ENCODE measurements at regions not wholly inside any gene's neighbourhood (a gene's known extent, or its start where the extent isn't known, plus 50 kb on each side); places are given as distances from the start of the nearest gene placed in this dataset.

DNA sequence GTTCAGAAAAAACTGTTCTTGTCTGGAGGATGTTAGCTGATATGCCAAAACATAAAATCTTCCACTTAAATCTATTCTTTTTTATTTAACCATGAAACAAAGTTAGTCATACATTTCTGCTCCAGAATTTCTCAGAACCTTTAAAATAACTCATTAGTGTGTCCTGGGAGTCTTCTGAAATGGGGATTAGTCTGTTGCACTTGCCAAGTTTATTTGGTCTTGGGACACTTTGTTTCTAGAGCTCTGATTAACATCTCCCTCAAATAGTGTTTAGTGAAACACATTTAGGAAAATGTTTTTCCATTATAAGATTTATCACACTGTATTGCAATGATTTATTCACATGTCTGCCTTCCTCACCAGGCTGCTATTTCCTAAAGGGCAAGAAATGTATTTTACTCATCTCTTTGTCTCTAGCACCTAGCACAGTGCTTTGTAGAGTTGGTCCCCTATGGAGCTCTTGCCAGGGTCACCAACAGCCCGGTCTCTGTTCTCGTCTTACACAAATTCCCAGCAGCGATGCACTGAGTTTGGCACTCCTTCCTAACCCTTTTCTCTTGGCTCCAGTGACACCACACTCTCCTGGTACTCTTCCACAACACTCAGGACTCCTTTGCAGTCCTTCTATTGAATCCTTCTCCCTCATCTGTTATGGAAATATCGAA, 189.2 kb downstream of the CSNK2A3 start:
- no peak overlapping the region for H3K27ac Mint-ChIP-seq
- no peaks in the 10 kb centered on the region for H3K36me3 Mint-ChIP-seq (ENCODE audit: low read depth)
- H3K9me3 Mint-ChIP-seq = no peaks in the 10 kb centered on the region
- H3K4me1 Mint-ChIP-seq (ENCODE audit: low read depth) = no peaks in the 10 kb centered on the region
- DNase-seq = no peak
- peaks cover 3% of the 10 kb centered on the region for H3K27me3 Mint-ChIP-seq
- H3K4me3 Mint-ChIP-seq = no peak overlapping the region

DNA sequence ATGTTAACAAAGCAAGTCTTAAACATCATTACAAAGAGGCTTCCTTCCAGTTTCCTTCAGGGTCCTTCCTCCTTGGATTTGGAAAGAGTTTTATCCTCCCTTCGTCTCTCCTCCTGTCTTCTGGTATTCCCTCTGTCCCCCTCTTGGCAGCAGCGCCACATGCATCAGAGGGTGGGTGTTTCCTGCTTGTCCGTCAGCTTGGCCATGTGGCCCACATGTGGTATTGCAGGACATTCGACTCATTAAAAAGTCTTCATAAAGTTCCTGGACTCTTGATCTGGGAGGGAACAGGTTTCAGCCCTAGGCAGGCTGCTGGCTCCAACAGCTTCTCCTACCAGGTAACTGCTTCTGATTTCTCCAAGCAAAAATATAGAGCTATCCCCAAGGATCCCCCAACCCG, 189.8 kb downstream of the CSNK2A3 start:
- Mint-ChIP-seq H3K4me1 (ENCODE audit: low read depth) (no peaks in the 10 kb centered on the region), H3K4me3 (no peak overlapping the region), H3K27me3 (peaks cover 3% of the 10 kb centered on the region), H3K36me3 (ENCODE audit: low read depth) (no peaks in the 10 kb centered on the region), H3K9me3 (no peaks in the 10 kb centered on the region), H3K27ac (no peak overlapping the region)
- no peak for DNase-seq

DNA sequence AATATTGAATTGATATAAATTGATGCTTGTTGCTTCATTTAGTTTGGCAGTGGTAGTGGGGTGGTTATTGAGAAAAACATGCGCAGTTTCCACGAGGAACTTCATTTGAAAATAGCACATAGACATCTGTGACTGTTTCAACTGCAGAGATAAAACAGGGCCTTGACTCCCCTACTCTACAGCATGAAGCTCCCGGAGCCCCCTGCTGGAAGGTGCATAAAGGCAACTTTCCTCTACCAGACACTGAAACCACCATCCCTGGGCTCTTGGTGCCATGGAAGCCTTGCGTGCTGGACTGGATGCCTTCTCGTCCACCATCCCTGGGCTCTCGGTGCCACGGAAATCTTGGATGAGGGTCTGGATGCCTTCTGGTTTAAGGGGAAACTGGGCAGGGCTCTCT, 195.9 kb downstream of the CSNK2A3 start:
- Mint-ChIP-seq H3K9me3 (no peaks in the 10 kb centered on the region), H3K36me3 (ENCODE audit: low read depth) (peaks cover 4% of the 10 kb centered on the region), H3K27me3 (no peaks in the 10 kb centered on the region), H3K4me1 (ENCODE audit: low read depth) (peaks cover 23% of the 10 kb centered on the region), H3K4me3 (no peak overlapping the region), H3K27ac (no peak overlapping the region)
- peak; percentile 51 for DNase-seq

- DNase-seq = peak; percentile 69
- Mint-ChIP-seq H3K36me3 (ENCODE audit: low read depth) (peaks cover 4% of the 10 kb centered on the region), H3K9me3 (no peaks in the 10 kb centered on the region), H3K4me1 (ENCODE audit: low read depth) (peaks cover 26% of the 10 kb centered on the region), H3K4me3 (peak overlapping the region; percentile 62), H3K27me3 (no peaks in the 10 kb centered on the region), H3K27ac (peak overlapping the region; percentile 87)
Measured at GRCh38 chr11:11155962-11156815, 196.9 kb downstream of the CSNK2A3 start.

- Mint-ChIP-seq H3K36me3 (ENCODE audit: low read depth) (peaks cover 4% of the 10 kb centered on the region), H3K4me3 (no peak overlapping the region), H3K27me3 (no peaks in the 10 kb centered on the region), H3K27ac (no peak overlapping the region), H3K9me3 (no peaks in the 10 kb centered on the region), H3K4me1 (ENCODE audit: low read depth) (peaks cover 58% of the 10 kb centered on the region)
- DNase-seq = no peak
Measured at GRCh38 chr11:11152877-11153276, 200.2 kb downstream of the CSNK2A3 start.

DNA sequence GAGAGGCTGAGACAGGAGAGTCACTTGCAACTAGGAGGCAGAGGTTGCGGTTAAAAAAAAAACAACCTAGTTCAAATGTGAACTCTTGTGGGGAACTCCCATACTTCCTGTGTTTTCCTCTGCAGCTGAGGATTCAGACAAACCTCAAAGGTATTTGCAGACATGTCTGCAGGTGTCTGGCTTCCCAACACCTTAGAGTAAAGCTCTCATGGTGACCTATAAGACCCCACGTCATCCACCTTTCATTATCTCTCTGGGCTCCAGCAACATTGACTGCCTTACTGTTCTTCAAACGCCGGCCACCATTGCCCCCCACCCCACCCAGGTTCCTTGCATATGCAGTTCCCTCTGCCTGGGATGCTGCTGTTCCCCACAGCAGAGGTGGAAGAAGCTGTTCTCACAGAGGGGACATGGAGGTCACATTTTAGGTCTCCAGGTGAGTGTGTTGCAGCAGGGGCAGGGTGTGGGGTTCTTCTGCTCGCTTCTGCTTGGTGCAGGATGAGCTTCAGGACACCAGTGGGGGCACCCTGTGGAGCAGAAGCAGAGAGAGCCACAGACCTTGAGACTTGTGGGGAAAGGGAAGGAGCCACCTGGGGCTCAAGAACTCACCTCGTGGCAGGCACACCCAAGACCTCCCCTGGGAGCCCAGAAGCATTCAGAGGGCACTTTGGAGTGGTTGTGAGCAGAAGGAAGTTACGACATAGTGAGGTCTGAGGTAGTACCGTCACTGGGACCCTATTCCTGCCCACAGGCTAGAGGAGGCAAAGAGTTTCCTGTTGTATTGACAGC, 203.2 kb downstream of the CSNK2A3 start:
- Mint-ChIP-seq H3K4me1 (ENCODE audit: low read depth) (peaks cover 43% of the 10 kb centered on the region), H3K27ac (peak overlapping the region; percentile 60), H3K27me3 (no peaks in the 10 kb centered on the region), H3K36me3 (ENCODE audit: low read depth) (peaks cover 4% of the 10 kb centered on the region), H3K9me3 (peaks cover 4% of the 10 kb centered on the region), H3K4me3 (peak overlapping the region; percentile 53)
- peak; percentile 53 for DNase-seq

DNA sequence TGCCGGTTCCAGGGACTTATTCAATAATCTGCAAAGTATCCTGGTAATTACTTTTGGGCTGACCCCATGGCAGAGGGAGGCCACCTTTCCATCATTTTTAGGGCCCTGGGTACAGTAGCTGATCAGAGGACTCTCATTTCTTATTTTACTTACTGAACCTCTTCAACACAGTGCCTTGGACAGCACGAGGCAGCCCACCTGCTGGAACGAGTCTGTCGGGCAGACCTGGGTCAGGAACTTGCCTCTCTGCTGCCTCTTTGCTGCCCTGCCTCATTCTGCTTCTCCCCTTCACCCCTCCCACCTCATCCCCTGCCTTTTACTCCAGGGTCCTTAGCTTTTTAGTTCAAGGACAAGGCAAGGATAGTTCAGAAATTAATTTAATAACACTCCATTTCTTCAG, 204.5 kb downstream of the CSNK2A3 start:
- Mint-ChIP-seq H3K36me3 (ENCODE audit: low read depth) (peaks cover 4% of the 10 kb centered on the region), H3K4me1 (ENCODE audit: low read depth) (peaks cover 39% of the 10 kb centered on the region), H3K4me3 (no peak overlapping the region), H3K27ac (no peak overlapping the region), H3K9me3 (peaks cover 4% of the 10 kb centered on the region), H3K27me3 (no peaks in the 10 kb centered on the region)
- DNase-seq = no peak

DNA sequence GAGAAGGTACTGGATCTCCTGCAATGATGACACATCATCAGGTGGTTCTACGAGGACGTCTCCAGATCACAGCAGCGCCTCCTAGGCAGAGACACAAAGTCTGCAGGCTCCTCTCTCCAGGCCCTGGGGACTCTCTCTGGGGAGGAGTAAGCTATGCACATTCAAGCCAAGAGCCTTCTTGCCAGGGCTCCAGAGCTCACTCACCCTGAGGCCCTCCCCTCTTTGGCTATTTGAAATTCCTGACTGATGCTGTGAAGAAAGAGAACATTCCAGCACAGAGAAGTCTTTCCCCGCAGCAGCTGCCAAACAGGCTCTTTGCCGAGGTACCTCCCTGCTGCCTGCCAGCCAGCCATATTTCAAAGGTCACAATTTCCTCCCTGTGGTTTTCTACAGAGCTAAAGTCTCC, 204.9 kb downstream of the CSNK2A3 start:
- H3K4me1 Mint-ChIP-seq (ENCODE audit: low read depth) = peaks cover 39% of the 10 kb centered on the region
- no peak overlapping the region for H3K27ac Mint-ChIP-seq
- peaks cover 4% of the 10 kb centered on the region for H3K9me3 Mint-ChIP-seq
- H3K4me3 Mint-ChIP-seq = no peak overlapping the region
- DNase-seq = no peak
- H3K36me3 Mint-ChIP-seq (ENCODE audit: low read depth) = peaks cover 4% of the 10 kb centered on the region
- H3K27me3 Mint-ChIP-seq = no peaks in the 10 kb centered on the region

GRCh38 chr11:11146830-11147229, 206.2 kb downstream of the CSNK2A3 start:
- no peaks in the 10 kb centered on the region for H3K36me3 Mint-ChIP-seq (ENCODE audit: low read depth)
- H3K27me3 Mint-ChIP-seq = no peaks in the 10 kb centered on the region
- DNase-seq = no peak
- peaks cover 37% of the 10 kb centered on the region for H3K4me1 Mint-ChIP-seq (ENCODE audit: low read depth)
- peaks cover 4% of the 10 kb centered on the region for H3K9me3 Mint-ChIP-seq
- no peak overlapping the region for H3K4me3 Mint-ChIP-seq
- H3K27ac Mint-ChIP-seq = no peak overlapping the region

DNA sequence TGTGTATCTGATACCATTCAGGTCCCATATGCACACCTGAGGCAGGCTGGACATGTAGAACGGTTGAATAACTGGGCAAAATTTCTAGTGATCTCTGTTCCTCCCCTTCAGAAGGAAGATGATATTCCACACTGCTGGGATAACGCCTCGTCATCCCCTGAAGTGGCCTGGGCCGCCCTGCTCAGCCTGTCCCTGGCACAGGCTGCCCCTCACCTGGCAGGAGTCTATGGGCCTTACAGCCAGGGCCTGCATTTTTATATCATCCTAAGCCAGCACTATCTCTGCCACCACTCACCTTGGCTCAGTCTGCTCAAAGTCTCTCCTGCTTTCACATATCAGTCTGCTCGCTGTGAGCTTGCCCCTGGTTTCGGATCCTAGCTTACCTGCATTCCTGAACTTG, 209.2 kb downstream of the CSNK2A3 start:
- Mint-ChIP-seq H3K4me1 (ENCODE audit: low read depth) (peaks cover 15% of the 10 kb centered on the region), H3K36me3 (ENCODE audit: low read depth) (no peaks in the 10 kb centered on the region), H3K4me3 (no peak overlapping the region), H3K27ac (no peak overlapping the region), H3K27me3 (no peaks in the 10 kb centered on the region), H3K9me3 (peaks cover 4% of the 10 kb centered on the region)
- no peak for DNase-seq

DNA sequence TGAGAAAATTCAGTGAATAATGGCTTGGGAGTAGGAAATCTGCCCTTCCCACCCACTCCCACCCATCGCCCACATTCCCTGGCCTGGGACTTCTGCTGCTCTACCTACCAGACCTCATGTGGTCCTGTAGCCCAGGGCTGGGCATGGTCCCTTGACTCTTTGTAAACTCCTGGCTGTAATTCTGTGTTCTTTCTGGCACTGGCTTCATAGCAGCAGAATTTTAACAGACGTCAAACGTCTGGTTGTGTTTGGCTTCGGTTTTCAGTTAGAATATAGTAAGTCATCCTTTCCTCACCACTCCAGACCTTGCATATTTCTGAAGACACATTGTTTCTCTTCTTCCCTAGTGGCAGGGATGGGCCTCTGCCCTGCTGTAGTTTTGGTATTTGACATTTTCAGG, 210.6 kb downstream of the CSNK2A3 start:
- no peaks in the 10 kb centered on the region for H3K9me3 Mint-ChIP-seq
- H3K36me3 Mint-ChIP-seq (ENCODE audit: low read depth) = no peaks in the 10 kb centered on the region
- no peak for DNase-seq
- peaks cover 9% of the 10 kb centered on the region for H3K4me1 Mint-ChIP-seq (ENCODE audit: low read depth)
- no peak overlapping the region for H3K27ac Mint-ChIP-seq
- no peak overlapping the region for H3K4me3 Mint-ChIP-seq
- H3K27me3 Mint-ChIP-seq = no peaks in the 10 kb centered on the region

GRCh38 chr11:11141065-11141464, 212.0 kb downstream of the CSNK2A3 start:
- H3K4me3 Mint-ChIP-seq = no peak overlapping the region
- no peaks in the 10 kb centered on the region for H3K36me3 Mint-ChIP-seq (ENCODE audit: low read depth)
- no peaks in the 10 kb centered on the region for H3K9me3 Mint-ChIP-seq
- peaks cover 17% of the 10 kb centered on the region for H3K4me1 Mint-ChIP-seq (ENCODE audit: low read depth)
- no peak for DNase-seq
- H3K27ac Mint-ChIP-seq = no peak overlapping the region
- no peaks in the 10 kb centered on the region for H3K27me3 Mint-ChIP-seq

GRCh38 chr11:11140510-11140909, 212.5 kb downstream of the CSNK2A3 start:
- Mint-ChIP-seq H3K27me3 (no peaks in the 10 kb centered on the region), H3K4me1 (ENCODE audit: low read depth) (peaks cover 17% of the 10 kb centered on the region), H3K9me3 (no peaks in the 10 kb centered on the region), H3K27ac (no peak overlapping the region), H3K4me3 (no peak overlapping the region), H3K36me3 (ENCODE audit: low read depth) (no peaks in the 10 kb centered on the region)
- no peak for DNase-seq

GRCh38 chr11:11137339-11137738, 215.7 kb downstream of the CSNK2A3 start:
- no peak overlapping the region for H3K27ac Mint-ChIP-seq
- H3K27me3 Mint-ChIP-seq = no peaks in the 10 kb centered on the region
- peaks cover 17% of the 10 kb centered on the region for H3K4me1 Mint-ChIP-seq (ENCODE audit: low read depth)
- H3K36me3 Mint-ChIP-seq (ENCODE audit: low read depth) = no peaks in the 10 kb centered on the region
- H3K9me3 Mint-ChIP-seq = no peaks in the 10 kb centered on the region
- DNase-seq = no peak
- no peak overlapping the region for H3K4me3 Mint-ChIP-seq

All from activated T-cell treated with anti-CD3 and anti-CD28 coated beads, Interleukin-2, amount 50 U/mL, for 24 hours (primary cell).